Omental fat pad (tissue), 3 donors: ENCODE measurements at regions not wholly inside any gene's neighbourhood (a gene's known extent, or its start where the extent isn't known, plus 50 kb on each side); places are given as distances from the start of the nearest gene placed in this dataset.

Experiments used
- ATAC-seq: fragments of 150-250 bp; one replicate; pipeline ENCODE4 v1.9.1; 2016; ENCODE audit warnings: mild to moderate bottlenecking, moderate library complexity; ENCODE audit not compliant: low FRiP score
- DNase-seq: peaks from one replicate; pipeline ENCODE4 v3.0.0-alpha.2; 2019; ENCODE audit warnings: low spot score
- CTCF ChIP-seq, 3 donors: fragments of 450-650 bp; IDR thresholded peaks; one replicate each; pipeline ENCODE4 v1.5.1; 2016 to 2017; ENCODE audit warnings: antibody characterized with exemption in 3 of 3, mild to moderate bottlenecking in 3 of 3, moderate library complexity in 2 of 3

DNA sequence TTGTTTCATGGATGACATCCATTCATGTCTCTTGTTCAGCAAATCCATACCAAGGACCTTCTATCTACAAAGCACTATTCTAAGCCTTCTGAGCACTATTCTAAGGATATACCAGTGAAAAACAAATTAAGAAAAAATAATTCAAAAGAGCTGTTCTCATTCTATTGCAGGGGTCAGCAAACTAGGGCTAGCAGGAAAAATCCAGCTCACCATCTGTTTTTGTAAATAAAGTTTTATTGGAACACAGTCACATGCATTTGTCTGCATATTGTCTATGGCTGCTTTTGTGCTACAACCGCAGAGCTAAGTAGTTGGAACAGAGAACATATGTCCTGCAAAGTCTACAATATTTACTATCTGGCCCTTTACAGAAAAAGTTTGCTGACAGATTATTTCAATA is 222.7 kb upstream of the DYNLRB2 start:
- ATAC-seq: no peak
- TF ChIP-seq CTCF (IDR thresholded peaks at IDR 0.05): no peak
- DNase-seq: no peak

GRCh38 chr16:80317599-80318037 is 223.2 kb upstream of the DYNLRB2 start:
- TF ChIP-seq CTCF (IDR thresholded peaks at IDR 0.05): no peak
- DNase-seq: no peak
- no peak for ATAC-seq

- ATAC-seq: no peak
- no peak for DNase-seq
- TF ChIP-seq CTCF (IDR thresholded peaks at IDR 0.05): no peak
Observed at GRCh38 chr16:80317116-80317515, 223.7 kb upstream of the DYNLRB2 start.

GRCh38 chr16:80314042-80314441 is 226.8 kb upstream of the DYNLRB2 start:
- DNase-seq (no peak), ATAC-seq (no peak)
- no peak for TF ChIP-seq CTCF (IDR thresholded peaks at IDR 0.05)

- ATAC-seq: no peak
- no peak for TF ChIP-seq CTCF (IDR thresholded peaks at IDR 0.05)
- no peak for DNase-seq
Observed at GRCh38 chr16:80309178-80309577, 231.6 kb upstream of the DYNLRB2 start.

DNA sequence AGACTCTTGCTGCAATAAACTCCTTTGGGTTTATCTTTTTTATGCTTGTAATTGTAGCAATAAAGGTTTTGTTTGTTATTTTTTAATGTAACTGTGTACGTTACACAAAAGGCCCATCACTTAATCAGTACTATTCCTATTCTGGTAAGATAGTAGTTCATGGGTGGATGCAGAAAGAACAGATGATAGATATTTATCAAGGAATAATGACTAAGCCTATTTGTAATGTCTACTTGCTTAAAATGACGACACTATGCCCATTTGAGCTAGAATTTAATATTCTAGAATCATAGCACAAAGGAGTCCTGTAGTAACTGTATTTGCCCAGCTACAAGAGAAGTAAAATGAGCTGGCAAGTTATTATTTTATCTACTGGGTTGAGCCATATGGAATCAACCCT is 235.4 kb upstream of the DYNLRB2 start:
- no peak for TF ChIP-seq CTCF (IDR thresholded peaks at IDR 0.05)
- no peak for DNase-seq

GRCh38 chr16:80303691-80304090 is 237.1 kb upstream of the DYNLRB2 start:
- ATAC-seq: no peak
- DNase-seq: no peak
- no peak for TF ChIP-seq CTCF (IDR thresholded peaks at IDR 0.05)

More for the DNA sequence above, 235.4 kb upstream of the DYNLRB2 start:
- ATAC-seq: no peak
